GM12891 (cell line): ENCODE measurements at regions not wholly inside any gene's neighbourhood (a gene's known extent, or its start where the extent isn't known, plus 50 kb on each side); places are given as distances from the start of the nearest gene placed in this dataset.
"Not testable (repeated sequence)": the region's sequence is repeated elsewhere in the genome, so short reads cannot be mapped to it uniquely, and the experiment has no call there.

Source experiments
- DNase-seq: peaks from one replicate; pipeline ENCODE4 v3.0.0; 2011; ENCODE audit warnings: low spot score; ENCODE audit not compliant: insufficient read length
- FAIRE-seq: peaks from 2 replicates; lab custom pipeline; 2011; peaks lifted over from hg19 to GRCh38; lab: Jason Lieb, UNC
- PAX5 ChIP-seq: IDR thresholded peaks from 2 replicates; pipeline ENCODE4 v1.6.1; 2011; ENCODE audit warnings: low read length, moderate library complexity, mild to moderate bottlenecking; ENCODE audit not compliant: insufficient read depth, severe bottlenecking
- POLR2A ChIP-seq: IDR thresholded peaks from 2 replicates; pipeline ENCODE4 v1.6.1; 2011; ENCODE audit warnings: low read depth, low read length, control low read depth
- POLR2AphosphoS5 ChIP-seq: IDR thresholded peaks from 2 replicates; pipeline ENCODE4 v1.6.1; 2011; ENCODE audit warnings: low read depth, low read length, control low read depth
- POU2F2 ChIP-seq: IDR thresholded peaks from 2 replicates; pipeline ENCODE4 v1.6.1; 2011; ENCODE audit warnings: low read depth, mild to moderate bottlenecking, control low read depth, low read length, moderate library complexity
- SPI1 ChIP-seq: IDR thresholded peaks from 2 replicates; pipeline ENCODE4 v1.6.1; 2011; ENCODE audit warnings: low read depth, low read length, control low read depth
- TAF1 ChIP-seq: IDR thresholded peaks from 2 replicates; pipeline ENCODE4 v1.6.1; 2011; ENCODE audit warnings: low read depth, low read length, control low read depth

- FAIRE-seq (no peak), DNase-seq (no peak)
- TF ChIP-seq POU2F2 (no peak), PAX5 (no peak), TAF1 (no peak), POLR2A (no peak), POLR2AphosphoS5 (no peak), SPI1 (no peak)
These were observed 578.3 kb upstream of the ADAMTS9 start for GRCh38 chr3:65265942-65266590.

GRCh38 chr3:65265511-65265910, 577.7 kb upstream of the ADAMTS9 start:
- no peak for FAIRE-seq
- no peak for TF ChIP-seq PAX5
- TF ChIP-seq TAF1: no peak
- no peak for TF ChIP-seq POU2F2
- TF ChIP-seq SPI1: no peak
- no peak for TF ChIP-seq POLR2AphosphoS5
- no peak for TF ChIP-seq POLR2A
- no peak for DNase-seq

- no peak for FAIRE-seq
- no peak for TF ChIP-seq SPI1
- no peak for TF ChIP-seq TAF1
- no peak for TF ChIP-seq POLR2A
- TF ChIP-seq POLR2AphosphoS5: no peak
- TF ChIP-seq PAX5: no peak
- no peak for TF ChIP-seq POU2F2
These were observed 574.7 kb upstream of the ADAMTS9 start for GRCh38 chr3:65262548-65262947.

GRCh38 chr3:65259946-65260345, 572.1 kb upstream of the ADAMTS9 start:
- FAIRE-seq (no peak), DNase-seq (no peak)
- no peak for TF ChIP-seq PAX5
- no peak for TF ChIP-seq POLR2AphosphoS5
- no peak for TF ChIP-seq POLR2A
- TF ChIP-seq POU2F2: no peak
- TF ChIP-seq SPI1: no peak
- no peak for TF ChIP-seq TAF1

More at GRCh38 chr3:65262548-65262947, 574.7 kb upstream of the ADAMTS9 start:
- DNase-seq: no peak

GRCh38 chr3:65252914-65253313, 565.1 kb upstream of the ADAMTS9 start:
- not testable (repeated sequence) for DNase-seq, FAIRE-seq

- DNase-seq: no peak
- FAIRE-seq: no peak
- TF ChIP-seq POLR2A (no peak), POU2F2 (no peak)
These were observed 564.5 kb upstream of the ADAMTS9 start for GRCh38 chr3:65252266-65252665.

- FAIRE-seq: no peak
- DNase-seq: no peak
- TF ChIP-seq SPI1 (no peak), POLR2AphosphoS5 (no peak), TAF1 (no peak), POU2F2 (no peak), POLR2A (no peak), PAX5 (no peak)
These were observed 563.6 kb upstream of the ADAMTS9 start for GRCh38 chr3:65251375-65251774.

- no peak for DNase-seq
- no peak for FAIRE-seq
- TF ChIP-seq POU2F2 (no peak), POLR2AphosphoS5 (no peak), POLR2A (no peak)
These were observed 558.8 kb upstream of the ADAMTS9 start for GRCh38 chr3:65246561-65246960.

GRCh38 chr3:65245133-65246063, 557.6 kb upstream of the ADAMTS9 start:
- TF ChIP-seq POU2F2: no peak
- FAIRE-seq: no peak

GRCh38 chr3:65240366-65240765, 552.6 kb upstream of the ADAMTS9 start:
- no peak for FAIRE-seq
- no peak for TF ChIP-seq SPI1
- TF ChIP-seq POU2F2: no peak
- no peak for TF ChIP-seq POLR2A
- TF ChIP-seq PAX5: no peak
- TF ChIP-seq TAF1: no peak
- no peak for TF ChIP-seq POLR2AphosphoS5
- no peak for DNase-seq

More at GRCh38 chr3:65245133-65246063, 557.6 kb upstream of the ADAMTS9 start:
- no peak for DNase-seq
